ENCODE measurements at regions not wholly inside any gene's neighbourhood (a gene's known extent, or its start where the extent isn't known, plus 50 kb on each side); places are given as distances from the start of the nearest gene placed in this dataset.

DNA sequence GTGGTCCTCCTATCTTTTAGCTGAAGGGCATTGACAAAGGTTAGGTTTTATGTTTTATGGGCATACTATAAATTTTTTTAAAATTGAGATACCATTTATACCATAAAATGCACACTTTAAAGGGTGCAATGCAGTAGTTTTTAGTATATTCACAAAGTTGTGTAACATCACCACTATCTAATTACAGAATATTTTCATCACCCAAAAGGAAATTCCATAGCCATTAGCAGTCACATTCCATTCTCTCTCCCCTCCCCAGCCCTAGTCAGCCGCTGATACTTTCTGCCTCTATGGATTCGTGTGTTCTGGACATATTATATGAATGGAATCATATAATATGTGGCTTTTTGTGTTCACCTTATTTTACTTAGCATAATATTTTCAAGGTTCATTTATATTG lies 135.8 kb upstream of the B3GALT2 start:
- no peak for DNase-seq
- Mint-ChIP-seq H3K27me3 (ENCODE audit: low read depth in 3 of 3) (peaks cover 0 to 2% (median 0%) of the 10 kb centered on the region in 3 donors), H3K27ac (no peak overlapping the region), H3K9me3 (peaks cover 2 to 14% (median 8%) of the 10 kb centered on the region in 6 donors), H3K4me1 (no peaks in the 10 kb centered on the region), H3K36me3 (no peaks in the 10 kb centered on the region), H3K4me3 (no peak overlapping the region)

DNA sequence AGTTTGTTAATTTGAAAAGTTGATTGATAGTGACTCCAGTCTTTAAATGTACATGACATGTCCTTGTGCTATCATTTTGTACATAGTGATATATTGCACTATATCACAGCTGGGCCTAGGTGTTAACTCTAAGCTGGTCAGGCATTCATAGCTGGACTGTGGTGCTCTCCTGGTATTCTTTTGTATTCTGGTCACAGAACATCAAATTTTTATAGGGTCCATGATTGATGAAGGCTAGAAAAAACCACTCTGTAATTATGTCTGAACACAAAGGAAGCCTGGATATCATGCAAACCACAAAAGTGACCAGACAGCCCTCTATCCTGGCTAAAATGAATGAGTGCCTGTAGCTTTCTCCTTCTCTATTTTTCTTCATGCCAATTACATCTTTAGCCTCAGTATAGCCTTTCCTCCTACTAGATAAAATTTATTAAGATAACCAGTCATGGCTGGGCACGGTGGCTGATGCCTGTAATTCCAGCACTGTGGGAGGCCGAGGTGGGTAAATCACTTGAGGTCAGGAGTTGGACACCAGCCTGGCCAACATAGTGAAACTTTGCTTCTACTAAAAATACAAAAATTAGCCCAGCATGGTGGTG lies 134.9 kb upstream of the B3GALT2 start:
- H3K27ac Mint-ChIP-seq, result no peak overlapping the region
- no peaks in the 10 kb centered on the region for H3K4me1 Mint-ChIP-seq
- DNase-seq, result no peak
- peaks cover 2 to 14% (median 7%) of the 10 kb centered on the region in 6 donors for H3K9me3 Mint-ChIP-seq
- no peak overlapping the region for H3K4me3 Mint-ChIP-seq
- no peaks in the 10 kb centered on the region for H3K36me3 Mint-ChIP-seq
- H3K27me3 Mint-ChIP-seq (ENCODE audit: low read depth in 3 of 3), result peaks cover 0 to 2% (median 0%) of the 10 kb centered on the region in 3 donors

DNA sequence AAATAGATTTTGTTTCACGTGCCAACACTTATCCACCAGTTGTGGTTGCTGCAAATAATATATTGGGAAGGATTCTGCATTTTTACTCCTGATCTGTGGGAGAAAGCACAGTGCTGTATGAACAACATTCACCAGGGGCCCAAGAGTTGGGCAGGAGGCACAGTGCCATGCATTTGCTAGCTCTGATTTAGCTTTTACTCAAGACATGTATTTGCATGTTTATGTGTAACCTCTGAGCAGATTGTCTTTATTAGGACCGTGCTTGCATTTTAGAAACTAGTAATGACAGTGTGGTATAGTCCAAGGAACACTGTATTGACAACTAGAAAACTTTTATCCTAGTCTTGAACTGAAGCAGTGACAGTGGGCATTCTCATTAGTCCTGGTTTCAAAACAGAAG lies 133.9 kb upstream of the B3GALT2 start:
- no peak overlapping the region for H3K27ac Mint-ChIP-seq
- H3K27me3 Mint-ChIP-seq (ENCODE audit: low read depth in 3 of 3), result peaks cover 0 to 2% (median 0%) of the 10 kb centered on the region in 3 donors
- DNase-seq, result no peak
- peaks cover 2 to 14% (median 7%) of the 10 kb centered on the region in 6 donors for H3K9me3 Mint-ChIP-seq
- H3K4me1 Mint-ChIP-seq, result no peaks in the 10 kb centered on the region
- no peaks in the 10 kb centered on the region for H3K36me3 Mint-ChIP-seq
- H3K4me3 Mint-ChIP-seq, result no peak overlapping the region

DNA sequence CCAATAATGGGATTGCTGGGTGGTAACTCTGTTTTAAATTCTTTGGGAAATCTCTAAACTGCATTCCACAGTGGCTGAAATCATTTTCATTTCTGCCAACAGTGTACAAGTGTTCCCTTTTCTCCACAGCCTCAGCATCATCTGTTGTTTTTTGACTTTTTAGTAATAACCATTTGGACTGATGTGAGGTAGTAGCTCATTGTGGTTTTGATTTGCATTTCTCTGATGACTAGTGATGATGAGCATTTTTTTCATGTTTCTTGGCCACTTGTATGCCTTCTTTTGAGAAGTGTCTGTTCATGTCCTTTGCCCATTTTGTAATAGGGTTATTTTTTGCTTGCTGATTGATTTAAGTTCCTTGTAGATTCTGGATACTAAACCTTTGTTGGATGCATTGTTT lies 131.9 kb upstream of the B3GALT2 start:
- no peak overlapping the region for H3K4me3 Mint-ChIP-seq
- H3K9me3 Mint-ChIP-seq, result peaks cover 0 to 7% (median 4%) of the 10 kb centered on the region in 6 donors
- H3K4me1 Mint-ChIP-seq, result no peaks in the 10 kb centered on the region

DNA sequence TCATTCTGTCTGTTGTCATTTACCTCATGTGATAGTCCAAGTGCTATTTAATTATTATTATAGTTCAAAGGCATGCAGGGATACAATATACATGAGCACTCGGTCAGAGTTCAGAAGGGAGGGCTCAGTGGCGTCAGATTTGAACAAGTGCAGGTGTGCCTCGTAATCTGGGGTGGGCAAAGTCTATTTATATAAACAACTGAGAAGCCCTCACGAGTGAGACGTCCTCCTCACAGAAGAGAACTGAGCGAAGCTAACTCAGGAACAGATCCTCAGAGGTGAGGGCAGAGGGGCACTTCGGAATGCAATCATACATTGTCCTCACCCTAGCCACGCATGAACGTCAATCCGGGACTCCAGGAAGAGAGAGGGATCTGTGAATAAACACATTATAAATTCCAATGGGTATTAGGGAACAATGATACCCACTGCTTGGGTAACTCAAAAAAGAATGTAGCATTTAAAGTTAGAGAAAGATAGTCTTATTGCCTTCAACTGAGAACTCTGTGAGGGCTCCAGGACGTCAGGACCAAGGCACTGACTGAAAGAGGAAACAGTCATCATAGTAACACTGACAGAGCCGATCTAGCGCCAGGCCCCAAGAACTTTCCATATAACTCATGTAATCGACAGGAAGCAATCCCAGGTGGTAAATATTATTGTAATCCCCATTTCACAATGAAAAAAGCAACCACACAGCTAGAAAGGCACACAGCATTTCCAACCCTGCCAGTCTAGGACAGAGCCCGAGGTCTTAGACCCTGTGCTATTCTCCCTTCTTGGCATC lies 127.1 kb upstream of the B3GALT2 start:
- Mint-ChIP-seq H3K36me3 (no peaks in the 10 kb centered on the region), H3K27ac (no peak overlapping the region), H3K27me3 (ENCODE audit: low read depth in 3 of 3) (peaks cover 0 to 3% (median 3%) of the 10 kb centered on the region in 3 donors), H3K9me3 (peaks cover 0 to 2% (median 0%) of the 10 kb centered on the region in 6 donors), H3K4me3 (no peak overlapping the region), H3K4me1 (peaks cover 10 to 18% of the 10 kb centered on the region in 2 donors)
- no peak for DNase-seq

More for the DNA sequence above, 131.9 kb upstream of the B3GALT2 start:
- no peak for DNase-seq
- H3K27ac Mint-ChIP-seq, result no peak overlapping the region
- no peaks in the 10 kb centered on the region for H3K36me3 Mint-ChIP-seq
- H3K27me3 Mint-ChIP-seq (ENCODE audit: low read depth in 3 of 3), result peaks cover 0 to 2% (median 0%) of the 10 kb centered on the region in 3 donors

DNA sequence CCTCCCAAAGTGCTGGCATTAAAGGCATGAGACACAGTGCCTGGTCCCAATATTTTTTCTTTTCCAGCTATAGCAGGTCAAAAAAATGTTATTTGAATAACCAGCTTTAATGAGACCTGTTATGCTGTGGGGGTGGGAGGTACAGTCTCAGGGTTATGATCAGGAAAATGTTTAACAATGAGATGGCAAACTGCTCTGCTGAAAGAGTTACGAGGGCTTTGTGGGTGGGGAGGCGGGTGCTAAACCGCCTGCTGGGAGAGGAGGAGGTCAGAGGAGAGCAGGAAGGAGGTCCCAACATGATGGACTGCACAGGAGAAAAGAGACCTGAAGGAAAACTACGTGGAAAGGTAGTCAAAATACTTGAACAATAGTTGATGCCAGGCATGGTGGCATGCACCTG lies 126.0 kb upstream of the B3GALT2 start:
- Mint-ChIP-seq H3K36me3 (no peaks in the 10 kb centered on the region), H3K27ac (no peak overlapping the region), H3K4me1 (peaks cover 10 to 18% of the 10 kb centered on the region in 2 donors), H3K9me3 (no peaks in the 10 kb centered on the region), H3K4me3 (no peak overlapping the region), H3K27me3 (ENCODE audit: low read depth in 3 of 3) (peaks cover 0 to 3% (median 3%) of the 10 kb centered on the region in 3 donors)
- no peak for DNase-seq

DNA sequence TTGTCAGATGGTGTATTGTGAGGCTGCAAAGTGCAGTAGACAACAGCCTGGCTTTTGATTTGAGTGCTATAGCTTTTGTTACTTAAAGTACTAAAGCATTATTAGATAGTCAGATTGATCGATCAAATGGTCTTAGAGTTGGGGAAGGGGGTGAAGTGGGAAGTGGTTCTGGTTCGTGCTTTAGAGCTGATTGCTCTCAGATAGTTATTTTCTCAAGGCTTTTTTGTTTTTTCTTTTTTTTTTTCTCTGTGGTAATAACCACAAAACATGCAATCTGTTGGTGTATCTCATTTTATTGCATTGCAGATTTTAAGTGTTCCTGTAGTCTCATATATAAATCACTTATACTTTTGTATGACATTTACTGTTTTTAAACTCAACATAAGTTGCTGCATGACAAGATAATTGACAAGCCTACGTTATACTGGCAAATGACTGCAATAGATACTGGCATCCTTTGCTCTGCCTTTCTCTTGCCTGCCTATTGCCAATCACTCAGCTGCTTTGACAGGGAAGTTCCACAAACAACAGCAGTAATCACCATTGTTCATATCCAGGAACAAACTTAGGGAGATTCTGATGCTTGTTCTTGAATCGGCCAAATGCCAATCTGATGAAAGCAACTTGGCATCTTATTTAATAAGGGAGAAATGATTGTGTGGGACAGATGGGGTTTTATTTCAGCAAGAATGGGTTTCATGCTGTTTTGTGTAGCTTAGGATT lies 125.0 kb upstream of the B3GALT2 start:
- H3K4me1 Mint-ChIP-seq, result peaks cover 10 to 18% of the 10 kb centered on the region in 2 donors
- H3K27ac Mint-ChIP-seq, result peak overlapping the region in 1 of 6 donors; percentile 32
- H3K9me3 Mint-ChIP-seq, result no peaks in the 10 kb centered on the region
- H3K4me3 Mint-ChIP-seq, result no peak overlapping the region
- H3K36me3 Mint-ChIP-seq, result no peaks in the 10 kb centered on the region
- DNase-seq, result no peak
- H3K27me3 Mint-ChIP-seq (ENCODE audit: low read depth in 3 of 3), result peaks cover 0 to 3% (median 3%) of the 10 kb centered on the region in 3 donors

DNA sequence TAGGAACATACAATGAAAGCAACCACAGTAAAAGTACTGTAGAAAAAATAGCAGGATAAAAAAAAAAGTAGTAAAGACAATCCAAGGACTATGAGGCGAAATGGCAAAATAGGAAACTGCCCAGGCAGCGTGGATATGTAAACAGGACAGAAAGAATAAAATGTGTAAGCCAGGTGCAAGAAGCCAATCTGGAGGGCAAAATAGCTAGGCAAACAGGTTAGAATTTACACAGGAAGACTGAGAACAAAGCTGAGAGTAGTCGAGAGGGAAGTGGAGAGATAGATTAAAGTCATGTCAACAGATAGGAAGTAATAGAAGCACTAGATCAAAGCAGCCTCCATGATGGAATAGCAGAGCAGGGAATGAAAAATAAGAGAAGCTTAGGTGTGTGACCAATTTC lies 124.2 kb upstream of the B3GALT2 start:
- H3K9me3 Mint-ChIP-seq, result no peaks in the 10 kb centered on the region
- H3K4me1 Mint-ChIP-seq, result peaks cover 10 to 18% of the 10 kb centered on the region in 2 donors
- no peak overlapping the region for H3K4me3 Mint-ChIP-seq

DNA sequence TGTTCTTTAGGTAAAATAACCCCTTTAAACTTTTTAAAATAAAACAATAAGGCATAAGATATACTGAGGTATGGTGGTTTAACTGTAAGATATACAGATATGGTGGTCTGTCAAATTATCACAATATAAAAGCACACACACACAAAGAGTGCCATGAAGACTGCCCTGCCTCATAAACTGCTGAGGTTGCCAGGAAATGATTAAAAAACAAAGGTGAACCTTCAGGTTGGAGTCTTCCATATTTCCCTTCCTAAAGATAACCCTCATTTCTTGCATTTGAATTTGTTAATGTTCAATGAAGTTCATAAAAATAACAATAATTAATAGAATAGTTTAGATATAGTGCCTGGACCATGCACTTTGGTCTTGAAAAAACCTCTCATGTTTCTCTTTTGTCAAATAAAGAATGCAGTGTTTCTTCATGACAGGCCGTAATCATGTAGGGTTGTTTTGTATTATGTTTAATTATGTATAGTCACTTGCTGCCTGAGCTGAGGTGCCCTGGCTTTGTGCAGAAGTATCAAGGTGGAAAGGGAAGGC lies 123.6 kb upstream of the B3GALT2 start:
- no peaks in the 10 kb centered on the region for H3K9me3 Mint-ChIP-seq

More for the DNA sequence above, 124.2 kb upstream of the B3GALT2 start:
- peaks cover 0 to 3% (median 3%) of the 10 kb centered on the region in 3 donors for H3K27me3 Mint-ChIP-seq (ENCODE audit: low read depth in 3 of 3)
- no peaks in the 10 kb centered on the region for H3K36me3 Mint-ChIP-seq
- DNase-seq, result no peak
- H3K27ac Mint-ChIP-seq, result no peak overlapping the region

DNA sequence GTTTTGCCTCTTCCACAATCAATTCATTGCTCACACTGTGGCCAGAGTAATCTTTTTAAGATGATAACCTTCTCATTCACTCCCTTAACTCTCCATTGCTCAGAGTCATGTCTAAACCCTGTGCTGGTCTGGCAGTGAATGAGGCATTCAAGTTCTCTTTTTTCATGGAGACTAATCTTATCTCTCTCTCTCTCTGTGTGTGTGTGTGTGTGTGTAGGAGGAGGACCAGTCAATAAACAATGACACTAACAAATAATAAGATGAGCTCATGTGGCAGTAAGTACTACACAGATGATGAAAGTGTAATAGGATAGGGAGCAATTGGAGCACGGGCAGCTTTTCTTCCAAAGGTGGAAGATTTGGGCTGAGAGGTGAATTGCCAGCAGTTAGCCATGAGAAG lies 122.0 kb upstream of the B3GALT2 start:
- H3K9me3 Mint-ChIP-seq, result no peaks in the 10 kb centered on the region
- H3K4me3 Mint-ChIP-seq, result no peak overlapping the region
- H3K4me1 Mint-ChIP-seq, result peaks cover 10 to 18% of the 10 kb centered on the region in 2 donors
- H3K27me3 Mint-ChIP-seq (ENCODE audit: low read depth in 3 of 3), result peaks cover 0 to 3% (median 3%) of the 10 kb centered on the region in 3 donors
- H3K36me3 Mint-ChIP-seq, result no peaks in the 10 kb centered on the region
- H3K27ac Mint-ChIP-seq, result no peak overlapping the region
- DNase-seq, result no peak

More for the DNA sequence above, 123.6 kb upstream of the B3GALT2 start:
- DNase-seq, result no peak
- Mint-ChIP-seq H3K4me1 (peaks cover 10 to 18% of the 10 kb centered on the region in 2 donors), H3K36me3 (no peaks in the 10 kb centered on the region), H3K27me3 (ENCODE audit: low read depth in 3 of 3) (peaks cover 0 to 3% (median 3%) of the 10 kb centered on the region in 3 donors), H3K4me3 (no peak overlapping the region), H3K27ac (no peak overlapping the region)

DNA sequence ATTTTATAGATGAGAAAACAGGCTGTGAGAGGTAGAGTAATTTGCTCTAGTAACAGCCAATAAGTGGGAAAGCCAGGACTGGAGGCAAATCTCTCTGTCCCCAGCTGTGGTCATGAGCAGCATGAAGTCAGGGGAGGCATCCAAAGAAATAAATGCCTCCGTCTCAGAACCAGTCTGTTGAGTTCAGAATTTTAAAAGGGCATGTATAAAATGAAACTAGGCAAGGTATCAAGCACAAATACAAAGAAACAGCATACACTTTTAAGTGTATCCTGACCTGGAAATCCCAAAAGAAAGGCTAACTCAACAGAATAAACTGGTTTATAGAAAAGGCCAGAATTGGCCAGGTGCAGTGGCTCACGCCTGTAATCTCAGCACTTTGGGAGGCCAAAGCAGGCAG lies 120.0 kb upstream of the B3GALT2 start:
- Mint-ChIP-seq H3K27ac (no peak overlapping the region), H3K27me3 (ENCODE audit: low read depth in 3 of 3) (peaks cover 0 to 5% (median 3%) of the 10 kb centered on the region in 3 donors), H3K4me3 (no peak overlapping the region), H3K9me3 (no peaks in the 10 kb centered on the region), H3K36me3 (no peaks in the 10 kb centered on the region), H3K4me1 (peaks cover 8 to 14% of the 10 kb centered on the region in 2 donors)
- DNase-seq, result no peak
